Left lung (tissue), 4 donors: ENCODE measurements at regions not wholly inside any gene's neighbourhood (a gene's known extent, or its start where the extent isn't known, plus 50 kb on each side); places are given as distances from the start of the nearest gene placed in this dataset.

Experiments used
- ATAC-seq: fragments of 200-7000 bp; cut with Tn5 transposase; one replicate; pipeline ENCODE4 v1.9.1; 2020; ENCODE audit warnings: moderate library complexity
- DNase-seq, 4 donors: peaks; one replicate each; pipeline ENCODE4 v3.0.0-alpha.2; 2013 to 2020
- H3K27ac ChIP-seq, 2 donors: fragments of 200-600 bp; sonication (generic) in 1 of 2; one replicate each; pipeline versions ENCODE4 v1.5.0 to v1.8.0; 2020 to 2021
- H3K27me3 ChIP-seq, 2 donors: fragments of 200-600 bp; sonication (generic) in 1 of 2; one replicate each; pipeline versions ENCODE4 v1.5.0 to v1.8.0; 2020 to 2021
- H3K36me3 ChIP-seq, 2 donors: fragments of 200-600 bp; sonication (generic) in 1 of 2; one replicate each; pipeline versions ENCODE4 v1.5.0 to v1.8.0; 2020 to 2021
- H3K4me1 ChIP-seq, 2 donors: fragments of 200-600 bp; one replicate each; pipeline ENCODE4 v1.8.0; 2021
- H3K4me3 ChIP-seq, 2 donors: fragments of 200-600 bp; sonication (generic) in 1 of 2; one replicate each; pipeline versions ENCODE4 v1.5.0 to v1.8.0; 2020 to 2021; ENCODE audit warnings: mild to moderate bottlenecking in 1 of 2
- H3K9me3 ChIP-seq, 2 donors: fragments of 200-600 bp; sonication (generic) in 1 of 2; one replicate each; pipeline versions ENCODE4 v1.5.0 to v1.8.0; 2020 to 2021
- CTCF ChIP-seq, 2 donors: fragments of 200-600 bp; sonication (generic) in 1 of 2; IDR thresholded peaks; one replicate each; pipeline versions ENCODE4 v1.5.0 to v1.8.0; 2021; ENCODE audit warnings: antibody characterized with exemption in 2 of 2
- intact Hi-C, 2 donors: fragments of 100-400 bp; cut with DNase I; formaldehyde crosslinking; loops; one replicate each; pipeline versions ENCODE4 v1.11.2 to v1.14.2; 2022
- donor health status: DM: no; HTN: yes; CAD: no.
- donor health status: DM: no; HTN: no; CAD: no.

- Histone ChIP-seq H3K27ac (no peak overlapping the region), H3K4me3 (no peak overlapping the region), H3K36me3 (no peaks in the 10 kb centered on the region), H3K4me1 (peaks cover 0 to 6% of the 10 kb centered on the region in 2 donors), H3K27me3 (no peaks in the 10 kb centered on the region), H3K9me3 (no peaks in the 10 kb centered on the region)
- ATAC-seq (no peak), DNase-seq (no peak)
- intact Hi-C loops: loop anchor here in 1 of 2 donors (10.0 kb wide), 1 partner anchor 113 kb away; no protein-coding TSS in a partner anchor
- no peak for TF ChIP-seq CTCF (IDR thresholded peaks at IDR 0.05)
Measured at GRCh38 chr7:26497801-26498596, 206.3 kb downstream of the SNX10 start.

- no peak for ATAC-seq
- H3K9me3 ChIP-seq: no peaks in the 10 kb centered on the region
- TF ChIP-seq CTCF (IDR thresholded peaks at IDR 0.05): no peak
Measured at GRCh38 chr7:26499315-26499897, 207.7 kb downstream of the SNX10 start.

GRCh38 chr7:26500749-26501352 is 209.2 kb downstream of the SNX10 start:
- Histone ChIP-seq H3K4me1 (peaks cover 0 to 6% of the 10 kb centered on the region in 2 donors), H3K27ac (no peak overlapping the region), H3K9me3 (no peaks in the 10 kb centered on the region), H3K27me3 (no peaks in the 10 kb centered on the region), H3K4me3 (no peak overlapping the region), H3K36me3 (no peaks in the 10 kb centered on the region)
- intact Hi-C loops: no loop called here
- ATAC-seq: peak; percentile 52
- peak; percentile 32 to 44 for TF ChIP-seq CTCF (IDR thresholded peaks at IDR 0.05)
- no peak for DNase-seq

More at GRCh38 chr7:26499315-26499897, 207.7 kb downstream of the SNX10 start:
- no peak overlapping the region for H3K4me3 ChIP-seq
- peaks cover 0 to 6% of the 10 kb centered on the region in 2 donors for H3K4me1 ChIP-seq
- no peaks in the 10 kb centered on the region for H3K36me3 ChIP-seq
- intact Hi-C loops: loop anchor here in 1 of 2 donors (10.0 kb wide), 1 partner anchor 115 kb away; no protein-coding TSS in a partner anchor
- no peaks in the 10 kb centered on the region for H3K27me3 ChIP-seq
- DNase-seq: no peak
- H3K27ac ChIP-seq: no peak overlapping the region

- Histone ChIP-seq H3K4me3 (no peak overlapping the region), H3K27me3 (no peaks in the 10 kb centered on the region), H3K27ac (no peak overlapping the region), H3K9me3 (no peaks in the 10 kb centered on the region), H3K4me1 (peaks cover 0 to 6% of the 10 kb centered on the region in 2 donors), H3K36me3 (no peaks in the 10 kb centered on the region)
- intact Hi-C loops: no loop called here
- ATAC-seq (no peak), DNase-seq (no peak)
- no peak for TF ChIP-seq CTCF (IDR thresholded peaks at IDR 0.05)
Measured at GRCh38 chr7:26504411-26505120, 212.9 kb downstream of the SNX10 start.
